Endothelial cell (in vitro differentiated cells): ENCODE measurements at regions not wholly inside any gene's neighbourhood (a gene's known extent, or its start where the extent isn't known, plus 50 kb on each side); places are given as distances from the start of the nearest gene placed in this dataset.

Source experiments
- DNase-seq: peaks from one replicate; pipeline ENCODE4 v3.0.0; 2021; ENCODE audit warnings: low spot score
- H3K27ac Mint-ChIP-seq: one replicate; pipeline ENCODE4 v1.8.0; 2021; ENCODE audit warnings: mixed read lengths, inconsistent platforms; ENCODE audit not compliant: unreplicated experiment
- H3K27me3 Mint-ChIP-seq: one replicate; pipeline ENCODE4 v1.8.0; 2021; ENCODE audit warnings: mild to moderate bottlenecking, moderate library complexity, mixed read lengths, inconsistent platforms; ENCODE audit not compliant: unreplicated experiment
- H3K36me3 Mint-ChIP-seq: one replicate; pipeline ENCODE4 v1.8.0; 2021; ENCODE audit warnings: mild to moderate bottlenecking, low read depth, mixed read lengths, inconsistent platforms; ENCODE audit not compliant: unreplicated experiment
- H3K4me1 Mint-ChIP-seq: one replicate; pipeline ENCODE4 v1.8.0; 2021; ENCODE audit warnings: mild to moderate bottlenecking, mixed read lengths, inconsistent platforms; ENCODE audit not compliant: unreplicated experiment
- H3K4me3 Mint-ChIP-seq: one replicate; pipeline ENCODE4 v1.8.0; 2021; ENCODE audit warnings: mild to moderate bottlenecking, mixed read lengths, inconsistent platforms; ENCODE audit not compliant: unreplicated experiment
- H3K9me3 Mint-ChIP-seq: one replicate; pipeline ENCODE4 v1.8.0; 2021; ENCODE audit warnings: mixed read lengths, inconsistent platforms; ENCODE audit not compliant: unreplicated experiment
- CTCF ChIP-seq: fragments of 200-600 bp; sonication (generic); IDR thresholded peaks from one replicate; pipeline ENCODE4 v1.5.0; 2021; ENCODE audit warnings: antibody characterized with exemption; ENCODE audit not compliant: unreplicated experiment

- TF ChIP-seq CTCF: no peak
- no peaks in the 10 kb centered on the region for H3K9me3 Mint-ChIP-seq
- no peak for DNase-seq
- no peak overlapping the region for H3K27ac Mint-ChIP-seq
- H3K4me3 Mint-ChIP-seq: no peak overlapping the region
- H3K4me1 Mint-ChIP-seq: peaks cover 4% of the 10 kb centered on the region
- no peaks in the 10 kb centered on the region for H3K36me3 Mint-ChIP-seq
- peaks cover 2% of the 10 kb centered on the region for H3K27me3 Mint-ChIP-seq
These were observed 437.4 kb upstream of the THBS1 start for GRCh38 chr15:39143479-39143878.

GRCh38 chr15:39144051-39144450 is 436.8 kb upstream of the THBS1 start:
- Mint-ChIP-seq H3K9me3 (no peaks in the 10 kb centered on the region), H3K27ac (no peak overlapping the region), H3K36me3 (no peaks in the 10 kb centered on the region), H3K4me1 (peaks cover 4% of the 10 kb centered on the region), H3K27me3 (peaks cover 2% of the 10 kb centered on the region), H3K4me3 (no peak overlapping the region)
- no peak for TF ChIP-seq CTCF
- no peak for DNase-seq

GRCh38 chr15:39144613-39145499 is 436.0 kb upstream of the THBS1 start:
- H3K36me3 Mint-ChIP-seq: no peaks in the 10 kb centered on the region
- DNase-seq: no peak
- TF ChIP-seq CTCF: no peak
- peaks cover 4% of the 10 kb centered on the region for H3K4me1 Mint-ChIP-seq
- H3K4me3 Mint-ChIP-seq: no peak overlapping the region
- no peaks in the 10 kb centered on the region for H3K9me3 Mint-ChIP-seq
- H3K27me3 Mint-ChIP-seq: peaks cover 2% of the 10 kb centered on the region
- H3K27ac Mint-ChIP-seq: no peak overlapping the region

- peaks cover under 1% of the 10 kb centered on the region for H3K4me1 Mint-ChIP-seq
- TF ChIP-seq CTCF: no peak
- no peak overlapping the region for H3K27ac Mint-ChIP-seq
- no peaks in the 10 kb centered on the region for H3K9me3 Mint-ChIP-seq
- no peaks in the 10 kb centered on the region for H3K36me3 Mint-ChIP-seq
- H3K4me3 Mint-ChIP-seq: no peak overlapping the region
- DNase-seq: no peak
- peaks cover 2% of the 10 kb centered on the region for H3K27me3 Mint-ChIP-seq
These were observed 434.8 kb upstream of the THBS1 start for GRCh38 chr15:39145854-39146625.

- no peak for DNase-seq
- Mint-ChIP-seq H3K9me3 (no peaks in the 10 kb centered on the region), H3K4me1 (no peaks in the 10 kb centered on the region), H3K27me3 (peaks cover 2% of the 10 kb centered on the region), H3K36me3 (no peaks in the 10 kb centered on the region), H3K27ac (no peak overlapping the region), H3K4me3 (no peak overlapping the region)
- no peak for TF ChIP-seq CTCF
These were observed 431.2 kb upstream of the THBS1 start for GRCh38 chr15:39149636-39150150.
